Upper lobe of right lung (tissue), 1 donor: ENCODE measurements at regions not wholly inside any gene's neighbourhood (a gene's known extent, or its start where the extent isn't known, plus 50 kb on each side); places are given as distances from the start of the nearest gene placed in this dataset.

ENCODE experiments used
- ATAC-seq: fragments of 200-7000 bp; cut with Tn5 transposase; one replicate; pipeline ENCODE4 v1.9.1; 2020; ENCODE audit warnings: mild to moderate bottlenecking, moderate library complexity
- DNase-seq: peaks from one replicate; pipeline ENCODE4 v3.0.0-alpha.2; 2020
- H3K27ac ChIP-seq: fragments of 200-600 bp; one replicate; pipeline ENCODE4 v1.8.0; 2022
- H3K27me3 ChIP-seq: fragments of 200-600 bp; one replicate; pipeline ENCODE4 v1.8.0; 2022; ENCODE audit warnings: mild to moderate bottlenecking
- H3K36me3 ChIP-seq: fragments of 200-600 bp; one replicate; pipeline ENCODE4 v1.8.0; 2022
- H3K4me1 ChIP-seq: fragments of 200-600 bp; one replicate; pipeline ENCODE4 v1.8.0; 2022
- H3K4me3 ChIP-seq: fragments of 200-600 bp; one replicate; pipeline ENCODE4 v1.8.0; 2022; ENCODE audit warnings: mild to moderate bottlenecking
- H3K9me3 ChIP-seq: fragments of 200-600 bp; one replicate; pipeline ENCODE4 v1.8.0; 2022
- intact Hi-C: fragments of 100-400 bp; cut with DNase I; formaldehyde crosslinking; loops from one replicate; pipeline ENCODE4 v1.11.0; 2022
- TF ChIP-seq, protein P1 (sequence below): fragments of 200-600 bp; IDR thresholded peaks from one replicate; pipeline ENCODE4 v1.8.0; 2022; ENCODE audit warnings: antibody characterized with exemption
- donor health status: DM: no; HTN: yes; CAD: no; lungs with severe emphysema.

DNA sequence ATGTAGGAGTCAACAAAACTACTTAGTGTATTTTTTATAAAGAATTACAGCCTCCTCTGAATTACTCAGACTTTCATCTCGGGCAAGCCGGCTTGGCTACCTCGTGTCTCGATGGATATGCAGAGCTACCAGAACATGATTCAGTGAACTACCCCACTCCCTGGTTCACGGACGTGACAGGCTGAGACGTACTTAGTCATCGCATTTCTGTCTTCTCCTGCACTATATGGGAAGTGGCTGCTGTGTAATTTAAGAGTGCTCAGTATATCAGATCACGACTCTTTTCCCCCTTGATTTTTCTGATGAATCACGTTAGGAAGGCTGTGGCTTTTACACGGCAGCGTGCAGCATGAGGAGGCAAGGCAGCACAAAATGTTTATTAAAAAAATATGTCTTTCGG is 302.7 kb upstream of the ZFP64 start:
- Histone ChIP-seq H3K4me3 (no peak overlapping the region), H3K27me3 (no peaks in the 10 kb centered on the region), H3K4me1 (no peaks in the 10 kb centered on the region), H3K27ac (no peak overlapping the region), H3K36me3 (no peaks in the 10 kb centered on the region), H3K9me3 (no peaks in the 10 kb centered on the region)
- ATAC-seq (no peak), DNase-seq (no peak)
- intact Hi-C loops, result no loop called here
- TF ChIP-seq, protein P1, sequence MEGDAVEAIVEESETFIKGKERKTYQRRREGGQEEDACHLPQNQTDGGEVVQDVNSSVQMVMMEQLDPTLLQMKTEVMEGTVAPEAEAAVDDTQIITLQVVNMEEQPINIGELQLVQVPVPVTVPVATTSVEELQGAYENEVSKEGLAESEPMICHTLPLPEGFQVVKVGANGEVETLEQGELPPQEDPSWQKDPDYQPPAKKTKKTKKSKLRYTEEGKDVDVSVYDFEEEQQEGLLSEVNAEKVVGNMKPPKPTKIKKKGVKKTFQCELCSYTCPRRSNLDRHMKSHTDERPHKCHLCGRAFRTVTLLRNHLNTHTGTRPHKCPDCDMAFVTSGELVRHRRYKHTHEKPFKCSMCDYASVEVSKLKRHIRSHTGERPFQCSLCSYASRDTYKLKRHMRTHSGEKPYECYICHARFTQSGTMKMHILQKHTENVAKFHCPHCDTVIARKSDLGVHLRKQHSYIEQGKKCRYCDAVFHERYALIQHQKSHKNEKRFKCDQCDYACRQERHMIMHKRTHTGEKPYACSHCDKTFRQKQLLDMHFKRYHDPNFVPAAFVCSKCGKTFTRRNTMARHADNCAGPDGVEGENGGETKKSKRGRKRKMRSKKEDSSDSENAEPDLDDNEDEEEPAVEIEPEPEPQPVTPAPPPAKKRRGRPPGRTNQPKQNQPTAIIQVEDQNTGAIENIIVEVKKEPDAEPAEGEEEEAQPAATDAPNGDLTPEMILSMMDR, result no peak

DNA sequence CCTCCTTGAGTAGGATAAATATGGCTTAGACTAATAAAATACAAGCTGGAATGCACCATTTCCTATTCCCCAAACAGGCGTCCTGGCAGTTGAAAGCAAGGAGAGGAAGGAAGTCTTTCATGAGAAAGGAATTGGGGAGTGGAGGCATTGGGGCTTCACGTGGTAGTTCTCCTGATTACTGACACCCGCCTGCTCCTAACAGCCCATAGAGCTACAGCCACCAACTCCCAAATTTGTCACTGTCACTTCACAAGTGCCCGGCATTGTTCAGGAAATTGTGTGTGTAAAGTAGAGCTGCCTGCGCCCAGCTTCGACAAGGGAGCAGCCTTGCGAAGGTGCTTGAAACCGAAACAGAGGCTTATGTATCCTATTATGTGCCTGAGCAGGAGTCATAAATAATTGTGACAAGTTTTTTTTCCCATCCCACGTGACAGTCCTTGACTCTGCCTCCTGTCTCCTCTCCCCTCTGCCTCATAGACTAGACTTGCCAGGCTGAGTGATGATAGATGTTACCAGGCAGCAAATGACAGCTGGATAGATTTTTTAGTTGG is 301.7 kb upstream of the ZFP64 start:
- H3K4me1 ChIP-seq, result no peaks in the 10 kb centered on the region
- no peaks in the 10 kb centered on the region for H3K27me3 ChIP-seq
- ATAC-seq, result peak; percentile 14
- H3K4me3 ChIP-seq, result no peak overlapping the region
- TF ChIP-seq, protein P1, result no peak
- intact Hi-C loops, result no loop called here
- H3K36me3 ChIP-seq, result no peaks in the 10 kb centered on the region
- no peaks in the 10 kb centered on the region for H3K9me3 ChIP-seq
- no peak for DNase-seq
- H3K27ac ChIP-seq, result no peak overlapping the region

DNA sequence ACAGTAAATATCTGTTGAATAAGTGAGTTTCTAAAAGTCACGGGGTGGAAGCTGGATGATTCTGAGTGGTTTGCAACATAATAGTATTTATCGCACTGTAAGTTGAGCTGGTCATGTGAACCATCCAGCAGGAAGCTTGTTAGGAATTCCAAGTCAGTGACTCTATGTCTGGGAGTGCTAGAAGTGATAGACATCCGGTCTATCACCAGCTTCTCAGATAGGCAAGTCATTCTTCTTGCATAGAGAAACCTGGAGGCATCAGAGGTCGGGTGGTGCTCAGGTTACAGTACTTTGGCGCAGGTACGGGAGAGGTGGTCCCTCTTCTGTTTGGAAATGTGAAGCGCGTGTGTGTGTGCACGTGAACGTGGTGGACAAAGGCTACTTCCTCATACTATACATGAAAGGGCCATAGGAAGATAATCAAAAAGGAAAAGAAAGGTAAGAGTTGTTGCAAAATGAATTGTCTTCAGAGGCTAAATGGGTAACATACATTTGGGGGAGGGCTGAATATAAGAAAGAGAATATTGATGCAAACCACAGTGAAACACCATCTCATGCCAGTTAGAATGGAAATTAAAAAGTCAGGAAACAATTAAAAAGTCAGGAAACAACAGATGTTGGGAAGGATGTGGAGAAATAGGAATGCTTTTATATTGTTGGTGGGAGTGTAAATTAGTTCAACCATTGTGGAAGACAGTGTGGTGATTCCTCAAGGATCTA is 299.3 kb upstream of the ZFP64 start:
- ATAC-seq (no peak), DNase-seq (no peak)
- TF ChIP-seq, protein P1, result no peak
- H3K27me3 ChIP-seq, result no peaks in the 10 kb centered on the region
- H3K27ac ChIP-seq, result no peak overlapping the region
- H3K4me1 ChIP-seq, result no peaks in the 10 kb centered on the region
- intact Hi-C loops, result no loop called here
- H3K36me3 ChIP-seq, result no peaks in the 10 kb centered on the region
- no peak overlapping the region for H3K4me3 ChIP-seq
- H3K9me3 ChIP-seq, result no peaks in the 10 kb centered on the region

DNA sequence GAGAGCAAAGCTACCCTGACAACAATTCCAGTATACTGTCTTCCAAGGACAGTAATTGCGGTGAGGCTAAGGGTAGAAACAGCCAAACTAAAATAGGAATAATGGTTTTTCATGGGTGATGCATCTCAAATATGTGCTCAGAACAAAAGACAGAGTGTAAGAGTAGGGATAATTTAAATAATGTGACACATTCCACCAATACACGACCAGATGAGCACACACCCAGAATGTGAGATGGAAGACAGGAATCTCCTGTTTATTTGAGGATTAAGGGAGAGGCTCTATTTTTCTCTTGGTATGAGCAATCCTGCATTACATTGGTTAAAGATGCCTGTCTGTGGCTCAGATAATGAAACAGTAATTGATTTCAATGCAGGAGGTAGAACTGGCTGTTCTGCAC is 292.9 kb upstream of the ZFP64 start:
- ATAC-seq (no peak), DNase-seq (no peak)
- Histone ChIP-seq H3K4me3 (no peak overlapping the region), H3K27me3 (no peaks in the 10 kb centered on the region), H3K27ac (no peak overlapping the region), H3K36me3 (no peaks in the 10 kb centered on the region), H3K4me1 (no peaks in the 10 kb centered on the region), H3K9me3 (no peaks in the 10 kb centered on the region)
- TF ChIP-seq, protein P1, result no peak
- intact Hi-C loops, result no loop called here

DNA sequence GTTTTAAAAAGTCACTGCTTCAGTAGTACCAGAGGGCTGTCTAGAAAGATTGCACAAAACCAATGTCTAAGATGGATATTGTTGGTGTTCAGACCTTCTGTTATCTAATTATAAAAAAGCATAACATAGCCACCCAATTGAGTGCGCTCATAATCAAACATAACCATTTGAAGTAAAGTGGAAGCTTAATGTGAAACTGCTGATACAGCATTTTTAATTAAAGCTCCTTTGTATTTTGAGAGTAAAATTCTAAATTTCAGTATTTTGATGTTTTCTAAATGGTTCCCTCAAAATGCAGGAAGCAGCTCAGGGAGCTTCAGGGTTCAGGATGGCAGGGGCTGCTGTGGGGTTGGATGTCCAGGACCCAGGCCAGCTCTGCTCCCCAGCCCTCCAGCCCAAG is 291.8 kb upstream of the ZFP64 start:
- Histone ChIP-seq H3K36me3 (no peaks in the 10 kb centered on the region), H3K27me3 (no peaks in the 10 kb centered on the region), H3K9me3 (no peaks in the 10 kb centered on the region), H3K27ac (no peak overlapping the region), H3K4me1 (no peaks in the 10 kb centered on the region), H3K4me3 (no peak overlapping the region)
- ATAC-seq (no peak), DNase-seq (no peak)
- intact Hi-C loops, result no loop called here
- TF ChIP-seq, protein P1, result no peak
